ENCODE measurements at regions not wholly inside any gene's neighbourhood (a gene's known extent, or its start where the extent isn't known, plus 50 kb on each side); places are given as distances from the start of the nearest gene placed in this dataset.
A peak's percentile ranks its signal among the peaks of the same experiment; 100 is the strongest.

DNA sequence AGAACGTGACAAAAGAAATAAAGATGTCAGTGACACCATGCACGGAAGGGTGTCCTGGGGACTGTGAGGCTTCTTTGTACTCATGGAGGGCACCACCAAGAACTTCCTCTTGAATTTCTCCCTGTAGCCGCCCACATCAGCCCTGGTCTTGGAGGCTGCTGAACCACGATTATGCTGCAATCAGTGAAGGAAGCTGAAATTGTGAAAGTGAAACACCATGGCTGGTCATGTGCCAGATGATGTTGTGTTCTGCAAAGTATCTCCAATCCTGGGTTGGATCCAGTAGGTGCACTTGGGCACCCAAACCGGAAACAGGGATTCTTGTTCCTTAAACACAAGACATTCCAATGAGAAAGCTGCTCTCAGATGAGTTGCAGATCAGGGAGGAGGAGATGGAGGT lies 104.4 kb upstream of the GOLGA6L6 start:
- no peak overlapping the region for H3K4me3 ChIP-seq
- H3K36me3 ChIP-seq, result no peaks in the 10 kb centered on the region
- H3K27me3 ChIP-seq, result peaks cover 0 to 35% (median 6%) of the 10 kb centered on the region in 4 donors
- no peaks in the 10 kb centered on the region for H3K4me1 ChIP-seq
- H3K9me3 ChIP-seq, result no peaks in the 10 kb centered on the region
- DNase-seq (no peak), ATAC-seq (peak in 3 of 4 donors; percentile 29 to 66 (median 61)), FAIRE-seq (no peak)
- WGBS, 2 donors, result 38 to 52% methylated on average over 5 of the region's 5 CpGs
- H3K27ac ChIP-seq, result no peak overlapping the region
- TF ChIP-seq, protein P1, sequence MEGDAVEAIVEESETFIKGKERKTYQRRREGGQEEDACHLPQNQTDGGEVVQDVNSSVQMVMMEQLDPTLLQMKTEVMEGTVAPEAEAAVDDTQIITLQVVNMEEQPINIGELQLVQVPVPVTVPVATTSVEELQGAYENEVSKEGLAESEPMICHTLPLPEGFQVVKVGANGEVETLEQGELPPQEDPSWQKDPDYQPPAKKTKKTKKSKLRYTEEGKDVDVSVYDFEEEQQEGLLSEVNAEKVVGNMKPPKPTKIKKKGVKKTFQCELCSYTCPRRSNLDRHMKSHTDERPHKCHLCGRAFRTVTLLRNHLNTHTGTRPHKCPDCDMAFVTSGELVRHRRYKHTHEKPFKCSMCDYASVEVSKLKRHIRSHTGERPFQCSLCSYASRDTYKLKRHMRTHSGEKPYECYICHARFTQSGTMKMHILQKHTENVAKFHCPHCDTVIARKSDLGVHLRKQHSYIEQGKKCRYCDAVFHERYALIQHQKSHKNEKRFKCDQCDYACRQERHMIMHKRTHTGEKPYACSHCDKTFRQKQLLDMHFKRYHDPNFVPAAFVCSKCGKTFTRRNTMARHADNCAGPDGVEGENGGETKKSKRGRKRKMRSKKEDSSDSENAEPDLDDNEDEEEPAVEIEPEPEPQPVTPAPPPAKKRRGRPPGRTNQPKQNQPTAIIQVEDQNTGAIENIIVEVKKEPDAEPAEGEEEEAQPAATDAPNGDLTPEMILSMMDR (IDR thresholded peaks at IDR 0.05), result no peak
- intact Hi-C loops (cut with DNase I), result no loop called here

DNA sequence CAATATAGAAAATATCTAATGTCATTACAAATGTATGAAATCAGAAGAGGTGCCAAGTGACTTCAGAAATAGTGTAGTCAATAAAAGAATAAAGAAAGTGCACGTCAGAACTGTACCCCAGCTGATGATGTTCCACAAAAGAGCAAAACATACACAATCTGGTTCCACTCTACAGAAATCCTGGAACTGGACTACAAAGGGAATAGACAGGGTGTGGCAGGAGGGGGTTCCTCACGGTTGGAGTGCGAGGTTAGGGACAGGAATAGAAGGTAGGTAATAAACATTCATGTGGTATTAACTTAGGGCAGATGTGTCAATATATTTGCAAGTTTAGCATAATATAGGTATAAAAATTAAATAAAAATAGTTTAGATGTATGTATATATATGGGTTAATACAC lies 103.3 kb upstream of the GOLGA6L6 start:
- no peak for DNase-seq
- Histone ChIP-seq H3K4me1 (no peaks in the 10 kb centered on the region), H3K9me3 (no peaks in the 10 kb centered on the region), H3K4me3 (no peak overlapping the region), H3K27me3 (peaks cover 0 to 30% (median 6%) of the 10 kb centered on the region in 4 donors), H3K36me3 (no peaks in the 10 kb centered on the region), H3K27ac (no peak overlapping the region)
- no peak for FAIRE-seq
- 58 to 69% methylated on average over 3 of the region's 3 CpGs for WGBS, 2 donors
- no peak for ATAC-seq
- intact Hi-C loops (cut with DNase I), result no loop called here
- TF ChIP-seq, protein P1 (IDR thresholded peaks at IDR 0.05), result no peak

DNA sequence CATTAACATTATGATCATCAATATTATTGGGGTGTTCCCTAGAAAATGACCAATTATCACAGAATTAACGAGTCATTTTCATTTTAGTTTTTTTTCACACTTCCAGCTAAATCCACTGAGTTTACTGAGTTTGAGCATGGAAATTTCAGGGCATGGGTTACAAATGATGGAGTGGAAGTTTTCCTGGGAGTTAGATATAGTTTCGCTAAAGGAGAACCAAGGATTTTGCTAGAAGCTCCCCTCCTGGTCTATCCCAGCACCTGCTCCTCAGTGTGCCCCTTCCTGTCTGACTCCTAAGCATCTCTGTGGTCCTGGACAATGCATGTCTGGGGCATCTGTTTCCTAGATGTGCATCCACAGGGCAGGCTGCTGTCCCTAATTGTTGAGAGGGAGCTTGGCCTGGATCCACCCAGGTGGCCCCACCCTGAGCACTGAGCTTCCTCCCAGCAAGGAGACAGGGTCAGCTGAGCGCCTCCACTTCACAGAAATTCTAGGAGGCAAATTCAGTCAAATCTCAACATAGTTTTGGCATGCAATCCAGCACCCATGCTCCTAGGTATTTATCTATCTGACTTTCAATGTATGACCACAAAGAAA lies 102.3 kb upstream of the GOLGA6L6 start:
- DNase-seq (peak in 1 of 6 donors; percentile 39), FAIRE-seq (no peak), ATAC-seq (no peak)
- Histone ChIP-seq H3K4me3 (no peak overlapping the region), H3K4me1 (no peaks in the 10 kb centered on the region), H3K27ac (no peak overlapping the region), H3K36me3 (no peaks in the 10 kb centered on the region), H3K27me3 (peaks cover 0 to 28% (median 6%) of the 10 kb centered on the region in 4 donors), H3K9me3 (no peaks in the 10 kb centered on the region)
- intact Hi-C loops (cut with DNase I), result no loop called here
- 44 to 53% methylated on average over 3 of the region's 3 CpGs for WGBS, 2 donors
- TF ChIP-seq, protein P1 (IDR thresholded peaks at IDR 0.05), result no peak

DNA sequence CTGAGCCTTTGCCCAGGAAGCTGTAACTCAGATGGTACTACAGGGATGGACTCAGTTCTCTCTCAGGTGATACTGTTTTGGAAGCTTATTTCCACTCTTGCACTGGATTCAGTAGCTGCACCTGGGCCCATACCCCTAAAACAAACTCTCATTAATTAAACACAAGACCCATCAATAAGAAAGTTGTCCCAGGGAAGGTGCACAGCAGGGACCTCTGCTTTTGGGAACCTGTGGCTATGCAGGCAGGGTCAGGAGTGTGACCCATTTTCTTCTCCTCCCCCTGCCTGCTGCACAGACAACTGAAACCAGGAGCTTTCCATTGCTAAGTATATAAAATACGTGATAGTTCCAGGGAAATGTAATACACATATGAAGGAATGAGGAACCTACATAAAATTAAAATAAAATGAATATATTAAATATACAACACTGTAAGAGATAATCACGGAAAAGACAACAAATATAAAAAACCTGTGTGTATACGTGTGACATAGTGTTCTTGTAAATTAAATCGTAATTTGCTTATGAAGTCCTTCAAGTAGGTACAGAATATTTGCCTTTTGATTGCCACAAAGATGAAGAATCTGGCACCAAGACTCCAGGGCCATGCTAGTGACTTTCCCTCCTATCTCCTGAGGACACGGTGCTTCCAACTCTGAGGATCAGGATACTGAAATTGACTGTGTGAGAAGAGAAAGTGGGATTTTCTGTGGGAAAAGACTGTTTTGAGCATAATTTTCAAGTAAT lies 101.6 kb upstream of the GOLGA6L6 start:
- H3K27ac ChIP-seq, result no peak overlapping the region
- no peak overlapping the region for H3K4me3 ChIP-seq
- intact Hi-C loops (cut with DNase I), result no loop called here
- FAIRE-seq (no peak), ATAC-seq (no peak), DNase-seq (no peak)
- no peaks in the 10 kb centered on the region for H3K9me3 ChIP-seq
- no peaks in the 10 kb centered on the region for H3K36me3 ChIP-seq
- TF ChIP-seq, protein P1 (IDR thresholded peaks at IDR 0.05), result no peak
- peaks cover 0 to 28% (median 6%) of the 10 kb centered on the region in 4 donors for H3K27me3 ChIP-seq
- 40 to 47% methylated on average over 5 of the region's 5 CpGs for WGBS, 2 donors
- H3K4me1 ChIP-seq, result no peaks in the 10 kb centered on the region

Data from pancreas (tissue), 10 donors.